PFSK-1 (cell line): ENCODE measurements at regions not wholly inside any gene's neighbourhood (a gene's known extent, or its start where the extent isn't known, plus 50 kb on each side); places are given as distances from the start of the nearest gene placed in this dataset.

Experiments used
- FOXP2 ChIP-seq: optimal IDR thresholded peaks from 2 replicates; pipeline ENCODE3; 2011; ENCODE audit warnings: borderline replicate concordance, control low read depth, inconsistent platforms; ENCODE audit not compliant: insufficient read depth; ENCODE audit errors: extremely low read length, extremely low read depth
- POLR2AphosphoS5 ChIP-seq: IDR thresholded peaks from 2 replicates; pipeline ENCODE4 v1.6.1; 2012; ENCODE audit warnings: low read depth, mild to moderate bottlenecking, control low read depth, low read length, moderate library complexity
- REST ChIP-seq, 2 experiments: IDR thresholded peaks; 2 replicates each; pipeline versions ENCODE4 v1.6.1 to v1.8.0; 2011 to 2012; ENCODE audit warnings: low read depth in 2 of 2, low read length in 2 of 2, control low read depth in 1 of 2, inconsistent platforms in 1 of 2, mild to moderate bottlenecking in 1 of 2, moderate library complexity in 1 of 2; ENCODE audit not compliant: insufficient read depth in 1 of 2
- SIN3A ChIP-seq: IDR thresholded peaks from 2 replicates; pipeline ENCODE4 v1.6.1; 2012; ENCODE audit warnings: mild to moderate bottlenecking, low read length, moderate library complexity, borderline replicate concordance; ENCODE audit not compliant: insufficient read depth
- TAF1 ChIP-seq: IDR thresholded peaks from 2 replicates; pipeline ENCODE4 v1.6.1; 2012; ENCODE audit warnings: low read length, control low read depth, borderline replicate concordance; ENCODE audit not compliant: insufficient read depth

DNA sequence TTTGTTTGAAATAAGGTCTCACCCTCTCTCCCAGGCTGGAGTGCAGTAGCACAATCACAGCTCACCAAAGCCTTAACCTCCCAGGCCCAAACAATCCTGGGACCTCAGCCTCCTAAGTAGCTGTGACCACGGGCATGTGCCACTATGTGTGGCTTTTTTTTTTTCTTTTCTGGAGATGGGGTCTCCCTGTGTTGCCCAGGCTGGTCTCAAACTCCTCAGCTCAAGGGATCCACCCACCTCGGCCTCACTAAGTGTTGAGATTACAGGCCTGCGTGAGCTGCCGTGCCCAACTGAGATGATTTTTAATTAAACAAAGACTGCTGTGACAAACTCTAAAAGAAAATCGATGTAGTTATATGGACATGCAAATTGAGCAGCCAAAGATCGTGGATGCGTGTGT, 768.4 kb upstream of the ADGRL2 start:
- TF ChIP-seq REST (IDR thresholded peaks at IDR 0.05; ENCODE audit: insufficient read depth in 1 of 2, low read depth in 2 of 2, low read length in 2 of 2) = no peak
- TF ChIP-seq FOXP2 = no peak
- no peak for TF ChIP-seq SIN3A
- no peak for TF ChIP-seq TAF1
- TF ChIP-seq POLR2AphosphoS5 = no peak

DNA sequence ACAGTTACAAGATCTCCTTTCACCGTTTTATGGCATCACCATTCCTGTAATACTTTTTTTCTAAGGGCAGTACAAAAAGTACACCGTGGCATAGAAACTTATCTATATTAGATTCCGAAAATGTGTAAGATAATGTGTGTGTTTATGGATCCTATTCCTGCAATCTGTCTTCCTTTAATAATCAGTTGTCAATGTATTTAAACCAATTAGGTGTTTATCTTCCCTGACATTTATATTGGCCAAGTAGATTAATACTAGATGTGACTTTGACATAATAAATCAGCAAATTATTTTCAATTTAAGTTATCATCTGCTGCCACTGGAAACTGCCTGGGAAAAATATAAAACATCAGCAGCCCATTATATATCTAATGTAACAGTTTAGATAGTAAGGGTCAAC, 770.3 kb upstream of the ADGRL2 start:
- TF ChIP-seq POLR2AphosphoS5 (no peak), SIN3A (no peak), REST (IDR thresholded peaks at IDR 0.05; ENCODE audit: insufficient read depth in 1 of 2, low read depth in 2 of 2, low read length in 2 of 2) (no peak), FOXP2 (no peak), TAF1 (no peak)

- no peak for TF ChIP-seq SIN3A
- no peak for TF ChIP-seq TAF1
- no peak for TF ChIP-seq REST (IDR thresholded peaks at IDR 0.05; ENCODE audit: insufficient read depth in 1 of 2, low read depth in 2 of 2, low read length in 2 of 2)
- no peak for TF ChIP-seq POLR2AphosphoS5
These were observed 771.5 kb upstream of the ADGRL2 start for GRCh38 chr1:81029266-81029665.

- TF ChIP-seq TAF1 = no peak
- no peak for TF ChIP-seq REST (IDR thresholded peaks at IDR 0.05; ENCODE audit: insufficient read depth in 1 of 2, low read depth in 2 of 2, low read length in 2 of 2)
- TF ChIP-seq SIN3A = no peak
These were observed 777.5 kb upstream of the ADGRL2 start for GRCh38 chr1:81023187-81023724.

- no peak for TF ChIP-seq REST (IDR thresholded peaks at IDR 0.05; ENCODE audit: insufficient read depth in 1 of 2, low read depth in 2 of 2, low read length in 2 of 2)
- no peak for TF ChIP-seq TAF1
- no peak for TF ChIP-seq SIN3A
- TF ChIP-seq POLR2AphosphoS5 = no peak
- no peak for TF ChIP-seq FOXP2
These were observed 779.6 kb upstream of the ADGRL2 start for GRCh38 chr1:81021134-81021533.
